CMK (cell line): ENCODE measurements at regions not wholly inside any gene's neighbourhood (a gene's known extent, or its start where the extent isn't known, plus 50 kb on each side); places are given as distances from the start of the nearest gene placed in this dataset.
A peak's percentile ranks its signal among the peaks of the same experiment; 100 is the strongest.

Experiments
- DNase-seq: peaks from one replicate; pipeline ENCODE4 v3.0.0-alpha.2; 2010; ENCODE audit warnings: low read depth

DNA sequence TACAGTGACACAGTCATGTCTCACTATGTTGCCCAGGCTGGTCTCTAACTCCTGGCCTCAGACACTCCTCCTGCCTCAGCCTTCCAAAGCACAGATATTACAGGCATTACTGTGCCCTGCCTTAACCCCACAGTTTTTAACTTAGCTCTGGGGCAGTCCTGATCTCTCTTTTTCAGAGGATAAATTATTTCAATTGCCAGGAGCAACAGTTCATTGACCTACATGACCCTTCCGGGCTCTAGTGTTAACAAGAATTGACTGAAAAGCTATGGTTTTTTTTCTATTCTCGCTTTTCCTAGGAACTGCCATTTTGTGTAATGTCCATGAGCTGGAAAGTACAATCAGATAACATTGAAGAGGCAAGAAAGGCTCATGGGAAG is 92.8 kb downstream of the HNRNPLL start:
- no peak for DNase-seq

DNA sequence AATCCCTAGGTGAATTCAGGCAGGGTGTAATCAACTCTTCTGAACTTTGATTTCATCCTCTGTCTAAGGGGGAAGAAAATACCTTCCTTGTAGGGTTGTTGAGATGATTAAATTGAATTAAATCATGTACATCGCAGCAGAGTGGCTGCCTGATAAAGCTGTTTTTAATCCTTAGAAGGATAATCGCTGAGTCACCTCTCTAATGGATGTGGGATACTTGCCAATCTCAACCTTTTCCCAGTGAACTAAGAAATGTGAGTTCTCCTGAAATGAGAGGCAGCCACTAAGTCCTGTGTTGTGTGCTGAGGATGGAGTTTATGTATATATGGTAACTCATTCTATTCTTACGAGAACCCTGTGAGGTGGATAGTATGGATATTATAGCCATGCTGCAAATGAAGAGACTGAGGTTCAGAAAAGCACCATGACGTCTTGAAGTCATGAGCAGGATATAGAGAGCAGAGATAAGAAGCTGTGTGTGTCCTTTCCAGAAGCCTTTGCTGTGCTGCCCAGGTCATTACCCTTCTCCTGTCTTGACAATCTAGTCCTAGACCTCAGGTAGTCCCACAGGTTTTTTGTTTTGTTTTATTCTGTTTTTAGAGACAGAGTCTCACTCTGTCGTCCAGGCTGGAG is 93.3 kb downstream of the HNRNPLL start:
- no peak for DNase-seq

DNA sequence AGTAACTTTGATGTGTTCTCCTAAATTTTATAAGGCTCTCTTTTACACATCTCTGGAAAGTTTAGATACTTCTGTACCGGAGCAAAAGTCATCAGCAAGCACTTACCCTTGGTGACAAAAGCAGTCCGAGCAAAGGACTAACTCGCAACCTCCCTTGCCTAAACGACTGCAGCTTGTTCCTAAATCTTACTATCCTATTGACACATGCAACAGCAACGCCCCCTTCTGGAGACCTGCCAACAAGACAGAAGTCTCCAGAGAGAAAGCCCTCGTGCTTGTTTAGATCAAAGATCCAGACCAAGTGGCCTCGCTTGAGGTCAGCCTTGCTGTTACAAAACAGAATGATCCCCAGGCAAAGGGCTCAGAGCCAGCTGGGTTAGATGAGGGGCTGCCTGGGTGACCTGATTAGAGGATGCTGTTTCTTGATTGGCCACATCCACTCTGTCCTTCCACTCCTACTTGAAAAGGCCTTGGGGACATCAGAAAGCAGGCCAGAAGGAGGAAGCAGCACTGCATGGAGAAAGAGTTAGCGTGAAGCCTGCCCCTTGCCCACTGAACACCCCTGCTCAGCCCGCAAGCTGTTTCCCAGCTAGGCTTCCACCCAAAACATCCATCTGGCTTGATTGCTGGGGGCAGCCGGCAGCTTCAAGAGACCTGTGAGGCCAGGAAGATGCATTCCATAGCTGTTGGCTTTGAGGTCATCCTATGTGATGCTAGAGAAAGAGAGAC is 94.3 kb downstream of the HNRNPLL start:
- DNase-seq, result peak; percentile 78

DNA sequence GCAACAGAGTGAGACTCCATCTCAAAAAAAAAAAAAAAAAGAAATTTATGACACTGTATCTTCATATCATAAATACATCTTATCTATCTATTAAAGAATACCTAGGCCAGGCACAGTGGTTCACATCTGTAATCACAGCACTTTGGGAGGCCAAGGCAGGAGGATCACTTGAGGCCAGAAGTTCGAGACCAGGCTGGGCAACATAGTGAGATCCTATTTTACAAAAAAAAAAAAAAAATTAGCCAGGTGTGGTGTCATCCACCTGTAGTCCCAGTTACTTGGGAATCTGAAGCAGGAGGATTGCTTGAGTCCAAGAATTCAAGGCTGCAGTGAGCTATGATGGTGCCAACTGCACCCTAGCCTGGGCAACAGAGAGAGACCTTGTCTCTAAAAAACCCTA is 95.0 kb downstream of the HNRNPLL start:
- DNase-seq, result no peak

DNA sequence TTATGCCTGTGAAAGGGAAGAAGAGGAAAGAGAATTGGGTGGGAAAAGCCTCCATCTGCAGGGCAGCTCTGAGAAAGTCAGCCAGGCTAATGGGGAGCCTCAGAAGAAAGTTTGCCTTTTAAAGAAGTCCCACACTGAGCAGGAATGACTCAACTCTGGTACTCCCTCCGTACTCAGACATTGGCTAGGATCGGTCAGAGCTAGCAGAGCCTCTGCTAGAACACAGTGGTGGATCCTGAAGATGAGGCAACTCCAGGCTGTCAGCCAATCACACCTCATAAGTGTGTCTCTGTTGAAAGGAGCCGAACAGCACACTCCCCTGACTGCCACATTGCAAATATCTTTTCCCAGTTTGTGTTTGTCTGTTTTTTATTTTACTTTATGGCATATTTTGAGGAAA is 96.9 kb downstream of the HNRNPLL start:
- DNase-seq, result no peak

DNA sequence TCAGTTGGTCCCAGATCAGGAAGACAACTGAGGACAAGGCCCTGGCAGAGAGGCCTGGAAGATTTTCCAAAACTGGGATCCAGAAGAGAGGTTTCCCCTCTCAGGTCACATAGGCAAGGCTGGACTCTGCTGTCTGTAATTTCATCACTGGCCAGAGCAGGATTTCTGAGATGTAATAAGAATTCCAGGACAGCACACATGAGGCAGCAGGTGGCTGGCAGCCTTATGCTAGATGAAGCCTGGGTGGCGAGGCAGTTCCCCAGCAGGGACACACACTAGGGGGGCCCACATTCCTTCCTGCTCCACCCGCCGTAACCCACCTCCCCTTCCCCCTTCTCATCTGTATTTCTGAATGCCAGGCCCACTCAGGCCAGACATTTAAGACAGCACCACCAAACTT is 98.6 kb downstream of the HNRNPLL start:
- no peak for DNase-seq

DNA sequence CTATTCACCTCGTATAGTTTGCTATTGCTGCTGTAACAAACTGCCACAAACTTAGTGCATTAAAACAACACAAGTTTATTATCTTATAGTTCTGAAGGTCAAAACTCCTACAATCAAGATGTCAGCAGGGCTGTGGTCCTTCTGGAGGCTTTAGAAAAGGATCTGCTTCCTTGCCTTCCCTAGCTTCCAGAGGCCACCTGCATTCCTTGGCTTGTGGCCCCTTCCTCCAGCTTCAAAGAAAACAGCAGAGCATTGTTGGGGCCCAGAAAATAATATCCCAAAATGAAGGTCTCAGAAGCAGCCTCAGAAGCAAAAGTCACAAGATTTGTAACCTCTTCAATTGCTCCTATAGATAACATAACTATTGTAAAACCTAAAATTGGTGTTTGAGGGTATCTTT is 100.6 kb downstream of the HNRNPLL start:
- no peak for DNase-seq

DNA sequence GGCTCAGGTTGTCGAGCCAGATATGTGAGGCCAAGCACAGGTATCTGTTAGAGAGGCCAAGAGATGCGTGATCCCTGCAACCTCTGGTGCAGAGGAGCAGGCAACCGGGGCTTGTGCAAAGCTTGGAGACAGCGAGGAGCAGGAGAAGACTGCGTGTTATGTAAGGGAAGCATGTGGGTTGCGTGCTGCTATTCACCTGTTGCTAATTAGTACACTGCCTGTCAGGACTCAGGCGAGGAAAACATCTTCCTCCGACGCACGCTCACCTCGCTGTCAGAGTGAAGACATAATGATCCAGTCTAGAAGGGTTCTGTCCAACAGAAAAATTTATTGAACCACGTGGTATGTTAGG is 102.5 kb downstream of the HNRNPLL start:
- no peak for DNase-seq

DNA sequence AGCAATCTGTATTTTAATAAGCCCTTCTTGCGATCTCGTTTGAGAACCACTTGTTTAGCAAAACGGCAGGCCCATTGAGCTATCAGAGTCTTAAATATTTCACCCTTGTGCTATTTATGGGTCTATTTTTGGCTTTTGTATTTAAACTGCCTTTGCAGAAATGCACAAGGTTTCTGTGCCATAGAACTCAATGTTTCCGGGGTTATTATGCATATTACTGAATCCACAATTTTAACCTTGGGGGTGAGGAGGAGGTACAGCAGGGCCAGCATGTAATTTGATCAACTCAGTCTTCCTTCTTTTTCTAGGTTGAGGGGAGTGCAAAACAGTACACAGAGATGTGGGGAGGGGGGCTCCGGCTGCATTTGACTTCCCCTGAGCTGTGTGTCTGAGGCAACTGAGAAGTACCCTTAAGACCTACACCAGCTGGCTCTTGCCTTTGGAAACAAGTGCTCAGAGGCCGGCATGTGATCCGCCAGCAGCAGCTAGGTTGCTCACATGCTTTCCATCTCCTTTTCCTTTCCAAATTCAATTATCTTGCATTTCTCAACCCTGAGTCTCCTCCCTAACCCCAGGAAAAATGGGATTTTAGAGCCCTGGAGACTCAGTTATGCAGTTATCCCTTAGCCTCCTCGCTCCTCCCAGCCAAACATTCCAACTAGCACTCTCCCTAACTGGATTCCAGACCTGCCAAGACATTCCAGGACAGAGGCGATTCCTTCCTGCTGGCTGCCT is 103.0 kb downstream of the HNRNPLL start:
- DNase-seq, result no peak

DNA sequence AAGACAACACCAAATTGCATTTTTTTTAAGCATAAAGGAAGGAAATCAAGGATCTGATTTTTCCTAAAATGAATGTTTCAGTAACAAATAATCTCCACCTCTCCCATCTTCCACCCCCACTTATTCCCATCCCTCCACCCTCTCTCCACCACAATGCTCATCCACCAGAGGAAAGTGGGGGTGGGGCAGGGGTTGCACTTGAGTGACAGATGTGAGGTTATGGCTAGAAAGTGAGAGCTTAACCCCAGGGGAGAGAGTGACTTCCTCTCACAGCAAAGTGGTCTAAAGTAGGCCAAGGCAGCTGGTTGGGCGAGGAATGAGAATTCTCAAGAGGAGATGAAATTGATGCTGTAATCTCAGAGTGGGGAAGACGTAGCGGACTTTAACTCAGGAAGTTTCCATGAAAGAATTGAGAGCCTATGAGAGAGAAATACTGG is 104.7 kb downstream of the HNRNPLL start:
- no peak for DNase-seq

DNA sequence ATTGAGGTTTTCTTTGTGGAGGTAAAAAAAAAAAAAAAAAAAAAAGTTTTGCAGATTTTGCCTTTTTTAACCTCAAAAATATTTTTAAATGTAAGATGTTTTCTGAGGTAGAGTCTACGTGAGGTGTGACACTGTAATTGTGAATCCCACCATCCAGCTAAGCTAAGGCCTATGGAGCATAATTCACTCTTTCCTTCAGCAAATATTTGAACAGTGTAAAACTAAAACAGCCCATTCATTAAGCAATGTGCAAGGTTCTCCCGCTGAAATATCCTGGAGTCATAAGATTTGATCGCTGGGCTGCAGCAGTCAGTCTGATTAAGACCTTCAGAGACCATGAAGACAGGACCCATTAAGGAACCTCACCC is 105.1 kb downstream of the HNRNPLL start:
- DNase-seq, result no peak

DNA sequence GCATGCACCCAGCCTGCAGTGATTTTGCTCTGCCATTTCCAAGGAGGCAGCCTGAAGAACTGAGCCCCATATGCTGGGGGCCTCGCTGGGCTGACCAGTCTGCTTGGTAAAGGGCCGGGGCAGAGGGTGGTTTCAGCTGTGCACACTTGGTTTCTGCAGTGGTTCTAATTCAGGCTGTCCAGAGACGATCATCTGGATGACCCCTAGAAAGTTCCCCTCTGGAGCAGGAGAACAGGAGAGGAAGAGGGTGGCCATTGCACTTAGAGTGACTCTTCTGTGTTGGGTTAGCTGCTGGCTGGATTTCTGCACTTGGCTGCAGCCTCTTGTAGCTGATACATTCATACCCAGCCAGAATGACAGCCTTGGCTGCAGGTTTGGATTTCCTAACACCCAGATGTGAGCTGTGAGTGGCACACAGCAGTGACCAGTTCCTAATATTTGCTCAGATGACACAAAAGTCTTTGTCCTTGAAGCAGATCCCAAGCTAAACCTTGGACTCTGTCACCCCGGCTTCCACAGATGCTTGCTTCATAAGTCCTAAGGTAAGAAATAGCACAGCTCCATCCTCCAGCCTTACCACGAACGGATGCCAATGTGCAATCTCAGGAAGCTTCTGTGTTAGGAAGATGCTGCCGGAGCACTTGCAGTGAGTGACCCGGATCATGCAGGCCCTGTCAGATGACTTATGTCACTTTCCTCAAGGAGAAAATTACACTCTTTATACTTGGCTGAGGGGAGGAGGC is 105.6 kb downstream of the HNRNPLL start:
- no peak for DNase-seq

DNA sequence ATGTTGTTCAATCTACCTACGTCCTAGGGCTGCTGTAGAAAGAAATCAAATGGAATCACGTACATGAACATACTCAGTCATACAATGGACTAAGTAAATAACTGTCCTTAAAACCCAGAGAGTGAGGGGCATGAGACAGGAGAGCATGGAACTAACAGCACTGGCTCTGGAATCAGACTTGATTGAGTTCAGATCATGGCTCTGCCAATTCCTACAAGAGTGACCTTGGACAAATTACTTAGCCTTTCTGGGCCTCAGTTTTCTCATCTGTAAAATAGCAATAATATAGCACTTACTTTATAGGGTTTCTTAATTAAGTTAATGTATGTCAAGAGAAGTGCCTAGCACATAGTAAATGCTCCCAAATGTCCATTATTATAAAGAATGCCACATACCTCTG is 106.8 kb downstream of the HNRNPLL start:
- no peak for DNase-seq

DNA sequence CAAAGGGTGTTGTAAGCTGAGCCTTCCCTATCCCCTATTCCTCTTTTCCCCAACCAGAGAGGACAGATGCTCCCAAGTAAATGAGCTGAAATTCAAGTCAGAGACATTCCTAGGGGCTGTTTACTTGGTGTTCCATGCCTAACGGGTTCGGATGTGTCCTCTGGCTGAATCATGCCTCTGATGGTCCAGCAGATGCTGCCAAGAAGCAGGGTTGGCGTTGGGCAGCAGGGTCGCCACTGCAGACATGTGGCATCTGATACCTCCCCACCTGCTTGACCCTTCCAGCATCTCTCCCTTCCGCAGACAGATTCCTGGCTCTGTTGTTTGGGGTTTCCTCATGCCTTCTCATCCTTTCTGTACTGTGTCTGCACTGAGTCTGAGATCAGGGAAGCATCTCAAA is 108.3 kb downstream of the HNRNPLL start:
- DNase-seq, result no peak

DNA sequence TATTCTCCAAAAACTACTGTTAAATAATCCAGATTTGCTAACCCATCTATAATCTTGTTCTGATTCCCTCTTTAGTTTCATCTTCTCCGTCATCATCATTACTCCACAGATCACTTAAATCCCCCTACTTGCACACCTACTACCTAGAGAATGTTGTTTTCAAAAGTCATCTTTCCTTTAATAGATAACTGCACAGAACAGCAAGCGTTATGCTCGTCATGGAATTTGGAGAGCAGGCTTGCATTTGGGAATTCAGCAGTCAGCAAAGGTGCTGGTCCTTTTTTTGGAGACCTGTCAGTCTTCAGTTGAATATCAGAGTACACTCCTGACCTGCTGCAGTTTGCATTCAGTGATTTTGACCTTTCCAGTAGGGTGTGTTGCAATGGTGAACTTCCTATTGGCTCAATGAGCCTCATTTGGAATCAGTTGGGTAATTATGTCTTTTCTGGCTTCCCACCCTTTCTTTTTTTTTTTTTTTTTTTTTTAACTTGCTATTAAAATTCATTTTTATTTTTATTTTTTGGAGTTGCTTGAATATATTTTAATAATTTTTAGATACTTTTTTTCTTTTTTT is 110.6 kb downstream of the HNRNPLL start:
- DNase-seq, result no peak

DNA sequence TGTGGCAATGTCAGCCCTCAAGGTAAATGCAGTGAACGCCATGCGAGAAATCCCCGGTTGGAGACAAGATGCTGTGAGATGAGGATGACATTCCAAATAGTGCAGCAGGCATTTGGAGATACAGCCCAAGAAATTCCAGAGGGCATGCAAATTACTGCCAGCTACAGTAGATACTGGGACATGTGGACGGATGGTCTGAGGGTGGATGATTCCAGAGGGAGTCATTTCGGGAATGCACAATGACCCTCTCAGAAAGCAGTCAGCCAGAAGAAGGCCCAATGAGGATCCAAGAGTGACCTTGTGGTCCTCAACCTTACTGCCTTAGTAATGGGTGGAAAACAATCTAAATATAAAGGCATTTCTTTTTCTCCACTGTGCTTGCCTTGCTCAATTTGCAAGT is 111.3 kb downstream of the HNRNPLL start:
- no peak for DNase-seq

DNA sequence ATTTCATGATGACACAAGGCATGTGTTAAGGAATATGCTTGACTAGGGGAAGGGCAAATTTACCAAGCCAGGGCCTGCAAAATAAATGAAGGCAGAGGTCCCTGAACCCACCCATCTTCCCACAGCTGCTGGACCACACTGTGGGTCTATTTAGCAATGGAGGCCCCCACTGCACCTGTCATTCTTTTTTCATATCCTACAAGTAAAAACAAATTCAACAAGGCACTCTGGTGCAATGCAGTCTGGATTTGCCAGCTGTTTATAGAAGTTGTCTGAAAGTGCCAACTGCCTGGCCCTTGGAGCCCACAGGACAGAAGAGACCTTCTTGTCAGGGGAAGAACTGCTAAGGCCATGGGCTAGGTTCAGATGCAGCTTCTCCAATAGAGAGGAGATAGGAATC is 112.8 kb upstream of the ATL2 start:
- DNase-seq, result no peak

DNA sequence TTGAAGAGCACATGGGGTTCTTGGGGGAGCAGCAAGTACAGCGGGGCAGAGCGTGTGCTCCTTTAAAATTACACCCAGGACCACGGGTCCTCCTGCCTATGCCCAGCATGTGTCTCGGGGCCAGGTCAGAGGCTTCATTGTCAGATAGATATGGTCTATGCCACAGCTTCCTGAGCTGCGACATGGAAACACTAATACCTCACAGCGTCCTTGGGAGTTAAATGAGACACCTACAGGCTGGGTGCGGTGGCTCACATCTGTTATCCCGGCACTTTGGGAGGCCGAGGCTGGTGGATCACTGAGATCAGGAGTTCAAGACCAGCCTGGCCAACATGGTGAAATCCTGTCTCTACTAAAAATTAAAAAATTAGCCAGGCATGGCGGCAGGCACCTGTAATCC is 110.8 kb upstream of the ATL2 start:
- no peak for DNase-seq

DNA sequence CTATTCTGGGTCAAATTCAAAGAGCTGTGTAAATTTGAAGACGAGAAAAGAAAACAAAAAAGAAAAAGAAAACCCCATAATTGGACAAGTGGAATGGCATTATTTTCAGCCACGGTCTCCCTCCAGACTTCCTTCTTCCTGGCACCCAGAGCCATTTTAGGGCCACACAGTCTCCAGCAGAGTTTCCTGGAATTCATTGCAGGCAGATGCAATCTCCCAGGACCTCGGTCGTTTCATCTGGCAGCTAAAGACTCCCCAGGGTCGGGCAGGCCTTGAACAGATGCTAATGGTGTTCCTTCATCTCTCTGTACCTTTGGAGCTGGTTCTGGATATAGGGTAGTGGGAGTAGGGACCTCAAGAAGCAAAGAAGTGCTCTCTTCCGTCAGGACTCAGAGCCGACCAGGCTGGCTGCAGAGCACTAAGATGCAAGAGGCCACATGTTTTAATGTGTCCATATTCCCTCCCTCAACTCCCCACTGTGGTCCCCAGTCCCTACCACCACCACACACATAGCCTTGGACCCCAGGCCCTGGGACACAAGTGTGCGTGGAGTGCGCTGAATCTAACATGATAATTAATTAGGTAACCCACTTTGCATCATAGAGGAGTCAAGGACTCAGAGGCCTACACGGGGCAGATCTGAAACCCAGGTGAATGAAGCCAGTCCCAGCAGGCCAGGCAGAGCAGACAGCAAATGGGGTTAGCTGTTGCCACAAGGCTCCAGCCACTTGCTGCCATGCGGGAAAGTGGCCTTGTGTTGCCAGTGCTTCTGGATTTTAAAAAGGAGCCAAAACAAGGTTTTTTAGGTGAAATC is 109.3 kb upstream of the ATL2 start:
- no peak for DNase-seq

DNA sequence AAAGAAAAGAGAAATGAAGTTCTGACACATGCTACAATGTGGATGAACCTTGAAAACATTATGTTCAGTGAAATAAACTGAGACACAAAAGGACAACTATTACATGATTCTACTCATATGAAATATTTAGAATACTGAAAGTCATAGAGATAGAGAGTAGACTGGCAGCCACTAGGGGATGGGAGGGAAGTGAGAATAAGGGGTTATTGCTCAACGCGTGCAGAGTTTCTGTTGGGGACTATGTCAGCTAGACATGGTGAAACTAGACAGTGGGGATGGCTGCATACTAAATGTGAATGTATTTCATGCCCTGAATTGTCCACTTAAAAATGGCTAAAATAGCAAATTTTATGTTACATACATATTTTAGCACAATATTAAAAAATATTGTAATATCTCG is 108.7 kb upstream of the ATL2 start:
- DNase-seq, result no peak

DNA sequence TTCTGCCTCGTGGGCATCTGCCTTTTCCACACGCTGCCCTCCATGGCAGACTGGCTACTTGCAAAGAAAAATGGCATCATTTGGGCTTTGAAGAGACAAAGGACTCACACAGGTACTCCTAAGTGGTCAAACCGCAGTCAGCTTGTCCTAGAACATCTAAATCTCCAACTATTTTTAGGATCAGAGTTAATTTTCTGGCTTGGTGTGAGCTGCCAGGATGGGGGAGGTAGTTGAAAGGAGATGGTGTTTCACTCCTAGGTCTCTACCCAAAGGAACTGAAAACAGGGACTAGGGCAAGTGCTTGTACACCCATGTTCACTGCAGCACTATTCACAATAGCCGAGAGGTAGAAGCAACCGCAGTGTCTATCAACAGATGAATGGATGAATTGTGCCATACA is 107.9 kb upstream of the ATL2 start:
- no peak for DNase-seq
